Prostate gland (tissue), 2 donors: ENCODE measurements at regions not wholly inside any gene's neighbourhood (a gene's known extent, or its start where the extent isn't known, plus 50 kb on each side); places are given as distances from the start of the nearest gene placed in this dataset.
A peak's percentile ranks its signal among the peaks of the same experiment; 100 is the strongest.

Experiments used
- DNase-seq: peaks from one replicate; pipeline ENCODE4 v3.0.0-alpha.2; 2019; ENCODE audit warnings: low spot score
- H3K27ac ChIP-seq, 2 donors: fragments of 200-600 bp; sonication (generic); 2 replicates each; pipeline ENCODE4 v1.5.1; 2017 to 2019
- H3K27me3 ChIP-seq: fragments of 200-600 bp; sonication (generic); replicated peaks from 2 replicates; pipeline ENCODE4 v1.5.1; 2019; ENCODE audit not compliant: insufficient read depth
- H3K36me3 ChIP-seq, 2 donors: fragments of 200-600 bp; sonication (generic); 1 replicate in 1 of 2; 2 replicates in 1 of 2; pipeline versions ENCODE4 v1.5.1 to v1.8.1; 2017 to 2019
- H3K4me1 ChIP-seq: fragments of 200-600 bp; sonication (generic); replicated peaks from 2 replicates; pipeline ENCODE4 v1.5.1; 2019
- H3K4me3 ChIP-seq, 2 donors: fragments of 200-600 bp; sonication (generic); 2 replicates each; pipeline ENCODE4 v1.5.1; 2017 to 2019
- H3K9me3 ChIP-seq: fragments of 200-600 bp; sonication (generic); 2 replicates; pipeline ENCODE4 v1.5.1; 2017
- CTCF ChIP-seq, 4 experiments: fragments of 200-600 bp in 2 of 4; fragments of 450-650 bp in 2 of 4; sonication (generic) in 2 of 4; IDR thresholded peaks; 1 replicate in 3 of 4; 2 replicates in 1 of 4; pipeline ENCODE4 v1.5.1; 2016 to 2019; ENCODE audit warnings: antibody characterized with exemption in 4 of 4, mild to moderate bottlenecking in 2 of 4, moderate library complexity in 2 of 4
- POLR2A ChIP-seq: fragments of 450-650 bp; IDR thresholded peaks from one replicate; pipeline ENCODE4 v1.6.1; 2016; ENCODE audit warnings: antibody characterized with exemption, mild to moderate bottlenecking
- POLR2AphosphoS5 ChIP-seq: sonication (generic); formaldehyde crosslinking; IDR thresholded peaks from one replicate; pipeline ENCODE4 v1.6.1; 2017; ENCODE audit warnings: antibody characterized with exemption
- WGBS: methylation state at CpG from one replicate; pipeline ENCODE4 v1.1.5; 2018; 5-methylcytosine and 5-hydroxymethylcytosine counted together
- intact Hi-C: fragments of 100-400 bp; cut with DNase I; formaldehyde crosslinking; loops from one replicate; pipeline ENCODE4 v1.14.2; 2022

GRCh38 chr1:234925440-234926263 is 203.0 kb downstream of the TOMM20 start:
- Histone ChIP-seq H3K4me3 (no peak overlapping the region), H3K4me1 (peaks cover 3% of the 10 kb centered on the region), H3K36me3 (no peaks in the 10 kb centered on the region), H3K9me3 (no peaks in the 10 kb centered on the region), H3K27ac (peak overlapping the region; percentile 34 to 59), H3K27me3 (no peaks in the 10 kb centered on the region)
- peak; percentile 50 for DNase-seq
- WGBS = 42% methylated on average over 7 of the region's 7 CpGs
- intact Hi-C loops = loop anchor here (5.0 kb wide), 1 partner anchor 37 kb away; no protein-coding TSS in a partner anchor
- no peak for TF ChIP-seq CTCF (IDR thresholded peaks at IDR 0.05)
- TF ChIP-seq POLR2A = no peak
- TF ChIP-seq POLR2AphosphoS5 = peak; percentile 92

GRCh38 chr1:234924450-234925355 is 203.9 kb downstream of the TOMM20 start:
- no peaks in the 10 kb centered on the region for H3K27me3 ChIP-seq
- peaks cover 3% of the 10 kb centered on the region for H3K4me1 ChIP-seq
- H3K27ac ChIP-seq = peak overlapping the region; percentile 34 to 59
- no peaks in the 10 kb centered on the region for H3K9me3 ChIP-seq
- TF ChIP-seq CTCF (IDR thresholded peaks at IDR 0.05) (no peak), POLR2A (no peak)
- 66% methylated on average over 17 of the region's 17 CpGs for WGBS
- H3K36me3 ChIP-seq = no peaks in the 10 kb centered on the region
- no peak overlapping the region for H3K4me3 ChIP-seq
- intact Hi-C loops = loop anchor here (5.0 kb wide), 1 partner anchor 38 kb away; no protein-coding TSS in a partner anchor
- no peak for DNase-seq

- intact Hi-C loops = no loop called here
- Histone ChIP-seq H3K27me3 (no peaks in the 10 kb centered on the region), H3K27ac (no peak overlapping the region), H3K4me1 (peaks cover 8% of the 10 kb centered on the region), H3K4me3 (no peak overlapping the region), H3K36me3 (no peaks in the 10 kb centered on the region), H3K9me3 (no peaks in the 10 kb centered on the region)
- TF ChIP-seq POLR2AphosphoS5 (no peak), POLR2A (no peak), CTCF (IDR thresholded peaks at IDR 0.05) (no peak)
- 88% methylated on average over 5 of the region's 5 CpGs for WGBS
- no peak for DNase-seq
Measured at GRCh38 chr1:234923626-234924025, 205.0 kb downstream of the TOMM20 start.

- peaks cover 12% of the 10 kb centered on the region for H3K4me1 ChIP-seq
- H3K9me3 ChIP-seq = no peaks in the 10 kb centered on the region
- WGBS = 96% methylated on average over 6 of the region's 6 CpGs
- TF ChIP-seq POLR2A (no peak), CTCF (IDR thresholded peaks at IDR 0.05) (no peak), POLR2AphosphoS5 (no peak)
- no peaks in the 10 kb centered on the region for H3K27me3 ChIP-seq
- H3K36me3 ChIP-seq = no peaks in the 10 kb centered on the region
- no peak for DNase-seq
- intact Hi-C loops = no loop called here
- no peak overlapping the region for H3K27ac ChIP-seq
- H3K4me3 ChIP-seq = no peak overlapping the region
Measured at GRCh38 chr1:234922987-234923386, 205.7 kb downstream of the TOMM20 start.
